Stimulated activated CD4-positive, alpha-beta T cell treated with anti-CD3 and anti-CD28 coated beads, TNF-alpha, amount 100 ng/mL, for 24 hours (primary cell): ENCODE measurements at regions not wholly inside any gene's neighbourhood (a gene's known extent, or its start where the extent isn't known, plus 50 kb on each side); places are given as distances from the start of the nearest gene placed in this dataset.

Experiments
- DNase-seq, 3 experiments: peaks; one replicate each; pipeline ENCODE4 v3.0.0-alpha.2; 2020; ENCODE audit warnings: low read depth in 3 of 3

GRCh38 chr6:137434640-137435039 lies 59.6 kb downstream of the OLIG3 start:
- DNase-seq = no peak

- DNase-seq = no peak
Observed at GRCh38 chr6:137432054-137432611, 62.1 kb downstream of the OLIG3 start.

GRCh38 chr6:137430954-137431353 lies 63.2 kb downstream of the OLIG3 start:
- no peak for DNase-seq

GRCh38 chr6:137427656-137428290 lies 66.4 kb downstream of the OLIG3 start:
- no peak for DNase-seq

DNA sequence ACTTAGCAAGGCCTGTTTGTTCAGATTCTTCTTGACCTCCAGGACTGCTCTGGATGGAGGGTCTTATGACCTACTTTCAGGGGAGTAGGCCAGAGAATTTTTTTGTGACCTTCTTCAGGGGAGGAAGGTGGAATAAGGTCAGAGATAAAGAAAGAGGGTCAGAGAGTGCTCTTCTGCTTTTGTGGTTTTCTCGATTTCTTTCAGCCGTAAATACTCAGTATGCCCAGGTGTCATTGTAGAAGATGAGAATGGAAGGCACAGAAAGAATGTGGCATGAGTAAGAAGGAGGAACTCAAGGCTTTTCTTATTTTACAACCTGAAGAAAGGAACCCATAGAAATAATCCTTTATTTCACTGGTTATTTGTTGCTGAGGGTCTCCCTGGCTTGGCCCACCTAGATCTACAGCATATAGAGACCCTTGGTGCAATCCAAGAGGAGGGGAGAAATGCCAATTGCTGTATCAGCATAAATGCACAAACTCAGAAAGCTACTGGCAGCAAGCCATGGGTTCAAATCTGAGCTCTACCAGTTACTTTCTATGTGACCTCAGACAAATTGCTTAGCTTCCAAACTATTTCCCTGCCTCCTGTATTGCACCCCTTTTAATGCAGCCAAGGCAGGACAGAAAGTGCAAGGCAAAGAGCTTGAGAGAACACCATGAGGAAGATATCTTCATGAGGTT lies 68.0 kb downstream of the OLIG3 start:
- no peak for DNase-seq

- no peak for DNase-seq
Observed at GRCh38 chr6:137424251-137424650, 69.9 kb downstream of the OLIG3 start.

DNA sequence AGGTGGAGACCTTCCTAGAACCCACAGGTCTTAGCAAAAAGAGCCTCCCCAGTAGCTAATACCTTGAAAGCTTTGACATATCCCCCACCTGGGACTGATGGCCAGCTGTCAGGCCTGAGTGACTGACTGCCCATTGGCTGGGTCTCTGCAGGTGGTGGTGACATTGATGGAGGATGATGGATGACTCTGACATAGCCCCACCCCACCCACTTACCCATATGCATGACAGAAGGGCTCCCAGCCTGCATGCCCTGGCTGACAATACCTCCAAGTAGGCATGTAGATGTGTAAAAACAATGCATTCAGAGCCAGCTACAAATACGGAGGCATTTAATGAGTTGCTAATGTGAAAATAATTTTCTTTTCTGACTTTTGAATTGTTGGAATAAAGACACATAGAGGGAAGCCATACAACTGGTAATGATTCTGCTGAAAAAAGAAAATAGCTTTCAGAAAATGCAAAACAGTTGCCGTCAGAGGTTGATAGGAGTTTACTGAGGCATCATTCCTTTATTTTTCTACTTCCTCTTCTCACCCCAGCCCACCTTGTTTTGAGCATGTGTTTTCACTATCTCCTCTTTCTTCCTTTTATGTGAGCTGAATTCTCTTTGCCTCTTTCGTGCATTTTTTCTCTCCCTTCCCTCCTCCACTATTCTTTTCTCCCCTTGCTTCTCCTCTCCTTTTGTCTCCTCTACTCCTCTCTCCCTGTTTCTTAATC lies 70.6 kb downstream of the OLIG3 start:
- no peak for DNase-seq

DNA sequence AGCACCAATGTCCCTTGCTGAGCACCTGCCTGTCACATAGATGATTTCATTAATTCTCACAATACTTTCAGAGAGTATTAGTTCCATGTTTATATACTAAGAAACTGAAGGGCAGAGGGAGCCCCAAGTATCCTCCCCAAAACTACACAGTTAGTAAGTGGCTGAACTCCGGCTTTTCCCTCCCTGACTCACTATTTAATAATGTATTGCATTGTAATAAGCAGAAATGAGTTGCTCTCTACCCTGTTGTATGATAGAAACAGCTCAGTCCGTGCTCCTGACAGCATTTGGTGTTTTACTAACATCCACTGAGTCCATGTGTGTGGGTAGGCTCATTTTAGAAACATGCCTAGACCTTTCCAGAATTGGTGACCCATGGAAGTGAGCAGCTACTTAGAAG lies 76.8 kb downstream of the OLIG3 start:
- no peak for DNase-seq

DNA sequence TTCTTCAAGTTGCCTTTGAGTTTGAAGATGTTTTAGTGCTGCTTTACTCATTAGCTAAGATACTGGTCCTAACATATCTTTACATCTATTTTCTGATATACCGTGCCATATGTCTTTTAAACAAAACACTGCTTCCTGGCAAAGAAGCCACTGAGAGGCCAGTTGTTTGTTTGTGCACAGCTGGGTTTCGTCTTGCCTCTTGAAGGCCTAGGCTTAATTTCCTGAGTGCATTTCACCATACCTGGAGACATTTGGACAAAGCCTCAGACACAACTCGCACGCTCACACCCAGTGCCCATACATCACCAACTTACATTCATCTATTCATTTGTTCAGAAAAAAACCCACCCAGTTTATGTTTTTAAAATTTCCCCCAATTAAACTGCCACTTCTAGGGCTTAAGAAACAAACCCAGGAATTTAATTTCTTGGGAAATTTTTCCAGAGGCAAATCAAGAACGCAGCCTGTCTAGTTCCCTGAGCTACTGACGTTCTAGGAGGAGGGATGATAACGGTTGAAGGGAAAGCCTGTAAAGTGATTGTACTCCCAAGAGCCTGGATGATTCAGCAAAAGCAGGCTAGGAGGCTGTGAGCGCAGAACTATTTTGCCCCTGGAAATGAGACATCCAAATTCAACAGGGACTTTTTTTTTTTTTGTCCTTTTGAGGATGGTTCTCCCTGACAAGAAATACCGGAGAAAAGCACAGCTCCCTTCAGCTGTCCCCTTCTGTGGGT lies 77.7 kb downstream of the OLIG3 start:
- DNase-seq = no peak

- no peak for DNase-seq
Observed at GRCh38 chr6:137415834-137416190, 78.4 kb downstream of the OLIG3 start.

GRCh38 chr6:137415127-137415833 lies 78.9 kb downstream of the OLIG3 start:
- peak; percentile 22 to 50 (median 38) for DNase-seq

GRCh38 chr6:137414599-137414998 lies 79.6 kb downstream of the OLIG3 start:
- no peak for DNase-seq

GRCh38 chr6:137413482-137413881 lies 80.7 kb downstream of the OLIG3 start:
- no peak for DNase-seq

DNA sequence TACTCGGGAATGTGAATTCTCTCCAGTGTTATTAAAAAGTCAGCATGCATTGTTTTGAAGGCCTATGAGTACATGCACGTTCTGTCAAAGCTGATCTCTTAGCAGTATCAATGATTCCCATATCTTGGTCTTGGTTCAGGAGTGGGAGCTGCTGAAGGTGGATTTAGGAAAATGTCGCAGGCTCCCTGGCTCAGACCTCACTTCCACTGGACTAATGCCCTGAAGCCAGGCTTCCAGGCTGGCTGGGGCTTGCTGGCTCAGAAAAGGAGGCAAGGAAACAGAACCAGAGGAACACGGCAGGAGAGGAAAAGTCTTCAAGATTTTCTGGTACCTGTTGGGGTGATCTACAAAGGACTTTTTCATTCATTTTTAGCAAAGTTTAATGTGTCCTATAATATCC lies 81.6 kb downstream of the OLIG3 start:
- DNase-seq = no peak

DNA sequence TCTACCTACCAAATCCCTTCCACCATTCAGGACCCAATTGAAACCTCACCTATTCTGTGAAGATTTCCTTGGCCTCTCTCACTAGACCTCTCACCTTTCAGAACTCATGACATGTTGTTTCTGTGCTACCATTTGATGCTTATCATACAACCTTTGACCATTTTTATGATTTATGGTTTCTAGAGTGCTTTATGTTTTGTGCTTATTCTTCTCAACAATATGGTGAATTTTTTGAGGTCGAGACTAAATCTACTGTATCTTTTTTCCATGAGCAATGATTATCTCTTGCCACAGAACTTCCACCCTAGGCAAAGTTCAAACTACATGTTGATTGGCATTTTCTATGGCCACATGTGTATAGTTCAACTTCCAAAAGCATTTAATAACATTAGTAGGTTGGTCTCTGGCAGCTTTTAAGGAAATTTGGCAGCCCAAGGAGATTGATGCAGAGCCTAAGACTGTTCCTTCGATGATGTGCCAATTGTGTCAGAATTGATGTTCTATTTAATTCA lies 84.9 kb downstream of the OLIG3 start:
- DNase-seq = no peak

GRCh38 chr6:137407816-137408215 lies 86.4 kb downstream of the OLIG3 start:
- DNase-seq = no peak

DNA sequence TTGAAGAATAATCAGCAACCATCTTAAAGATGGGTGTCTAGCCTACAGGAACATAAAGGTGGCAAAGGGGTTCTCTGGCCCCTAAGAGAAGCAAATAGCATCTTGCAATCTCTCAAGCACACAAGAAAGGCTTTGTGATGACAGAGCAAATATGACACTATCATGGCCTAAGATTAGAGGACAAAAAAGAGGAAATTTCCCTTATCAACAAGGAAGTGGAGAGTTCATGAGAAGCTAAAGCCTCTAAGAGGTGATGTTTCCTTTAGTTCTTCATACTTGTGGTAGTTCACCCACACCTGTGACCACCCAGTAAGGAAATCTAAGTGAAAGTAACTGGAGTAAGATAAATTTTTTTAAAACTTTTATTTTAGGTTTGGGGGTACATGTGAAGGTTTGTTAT lies 88.4 kb downstream of the OLIG3 start:
- no peak for DNase-seq

DNA sequence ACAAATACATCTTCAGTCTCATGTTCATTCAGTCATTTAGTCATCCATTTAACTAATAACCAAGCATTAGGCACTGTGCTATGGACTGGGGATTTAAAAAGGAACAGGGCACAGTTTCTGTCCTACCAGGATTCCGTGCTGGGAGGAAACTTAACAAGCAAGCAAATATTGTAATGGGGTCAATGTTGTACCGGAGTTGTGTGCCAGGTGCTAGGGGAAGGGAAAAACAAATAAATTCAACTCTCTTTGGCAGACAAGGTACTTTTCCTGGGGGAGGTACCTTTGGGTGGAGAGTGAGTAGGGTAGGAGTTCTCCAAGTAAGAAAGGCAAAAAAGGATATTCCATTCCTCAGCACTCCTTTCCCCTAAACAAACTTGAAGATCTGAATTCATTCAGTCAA lies 90.3 kb downstream of the OLIG3 start:
- no peak for DNase-seq

- no peak for DNase-seq
Observed at GRCh38 chr6:137403443-137403842, 90.8 kb downstream of the OLIG3 start.

GRCh38 chr6:137402143-137402680 lies 92.0 kb downstream of the OLIG3 start:
- no peak for DNase-seq

DNA sequence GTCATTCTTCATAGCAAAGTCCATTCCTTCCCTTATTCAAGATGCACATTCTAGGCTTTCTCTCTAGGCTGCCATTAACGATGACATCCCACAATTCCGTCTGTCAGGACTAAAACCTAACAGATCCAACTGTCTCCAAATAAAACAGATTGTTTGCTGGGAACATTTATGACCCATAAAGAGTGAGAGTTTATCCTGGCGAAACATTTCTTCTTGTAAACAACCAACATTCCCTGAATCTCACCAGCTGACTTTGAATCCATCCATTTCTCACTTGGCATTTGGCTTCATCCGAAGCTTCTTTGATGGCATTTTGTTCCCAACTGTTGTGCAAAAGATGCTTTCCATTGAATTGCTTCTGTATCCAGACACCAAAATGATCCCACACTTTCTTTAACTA lies 93.1 kb downstream of the OLIG3 start:
- no peak for DNase-seq
